ENCODE measurements at regions not wholly inside any gene's neighbourhood (a gene's known extent, or its start where the extent isn't known, plus 50 kb on each side); places are given as distances from the start of the nearest gene placed in this dataset.

- no peak overlapping the region for H3K27ac ChIP-seq (ENCODE audit: low read depth in 1 of 2, low read length in 2 of 2)
- no peaks in the 10 kb centered on the region for H3K36me3 ChIP-seq (ENCODE audit: control insufficient read depth in 4 of 4, insufficient read depth in 3 of 4, low read depth in 1 of 4, low read length in 3 of 4)
- H3K4me1 ChIP-seq (ENCODE audit: control insufficient read depth in 4 of 4, insufficient read depth in 4 of 4, low read length in 3 of 4) = no peaks in the 10 kb centered on the region
- DNase-seq (ENCODE audit: low spot score) = no peak
- H3K9ac ChIP-seq (ENCODE audit: low read depth in 1 of 2, low read length in 2 of 2) = no peak overlapping the region
- no peak overlapping the region for H3K4me3 ChIP-seq (ENCODE audit: low read depth in 1 of 3, low read length in 3 of 3)
- no peaks in the 10 kb centered on the region for H3K27me3 ChIP-seq (ENCODE audit: control insufficient read depth in 4 of 4, insufficient read depth in 4 of 4, low read length in 3 of 4)
- no peak for TF ChIP-seq YY1 (IDR thresholded peaks at IDR 0.05)
- TF ChIP-seq JUND (IDR thresholded peaks at IDR 0.05) = no peak
- no peak for TF ChIP-seq REST (IDR thresholded peaks at IDR 0.05)
- no peak for TF ChIP-seq RAD21 (IDR thresholded peaks at IDR 0.05)
- TF ChIP-seq SP1 (IDR thresholded peaks at IDR 0.05) = no peak
- no peak for TF ChIP-seq EGR1 (IDR thresholded peaks at IDR 0.05; ENCODE audit: low read depth in 2 of 2)
- TF ChIP-seq NR2F2 (IDR thresholded peaks at IDR 0.05) = no peak
- TF ChIP-seq MAX (IDR thresholded peaks at IDR 0.05) = no peak
- no peak for TF ChIP-seq TAF1 (conservative IDR thresholded peaks at IDR 0.05)
- H3K9me3 ChIP-seq (ENCODE audit: control insufficient read depth in 4 of 4, low read length in 3 of 4) = peaks cover 0 to 6% (median 2%) of the 10 kb centered on the region in 4 donors
Observed at GRCh38 chr7:155162422-155162821, 92.3 kb downstream of the HTR5A start.

- Histone ChIP-seq H3K27me3 (ENCODE audit: control insufficient read depth in 4 of 4, insufficient read depth in 4 of 4, low read length in 3 of 4) (no peaks in the 10 kb centered on the region), H3K36me3 (ENCODE audit: control insufficient read depth in 4 of 4, insufficient read depth in 3 of 4, low read depth in 1 of 4, low read length in 3 of 4) (no peaks in the 10 kb centered on the region), H3K4me1 (ENCODE audit: control insufficient read depth in 4 of 4, insufficient read depth in 4 of 4, low read length in 3 of 4) (no peaks in the 10 kb centered on the region), H3K27ac (ENCODE audit: low read depth in 1 of 2, low read length in 2 of 2) (no peak overlapping the region), H3K4me3 (ENCODE audit: low read depth in 1 of 3, low read length in 3 of 3) (no peak overlapping the region), H3K9me3 (ENCODE audit: control insufficient read depth in 4 of 4, low read length in 3 of 4) (peaks cover 0 to 1% (median 0%) of the 10 kb centered on the region in 4 donors), H3K9ac (ENCODE audit: low read depth in 1 of 2, low read length in 2 of 2) (no peak overlapping the region)
- 73% methylated on average over 7 of the region's 7 CpGs for WGBS
- TF ChIP-seq FOXA1 (IDR thresholded peaks at IDR 0.05) = no peak
- TF ChIP-seq ATF3 (IDR thresholded peaks at IDR 0.05) = no peak
- TF ChIP-seq GABPA (IDR thresholded peaks at IDR 0.05 in 1 of 2, conservative IDR thresholded peaks at IDR 0.05 in 1 of 2) = no peak
- TF ChIP-seq HNF4G (IDR thresholded peaks at IDR 0.05) = no peak
- no peak for TF ChIP-seq EGR1 (IDR thresholded peaks at IDR 0.05; ENCODE audit: low read depth in 2 of 2)
- no peak for TF ChIP-seq CTCF (IDR thresholded peaks at IDR 0.05; ENCODE audit: low read depth, low read length, missing input control)
- TF ChIP-seq MAX (IDR thresholded peaks at IDR 0.05) = no peak
- TF ChIP-seq YY1 (IDR thresholded peaks at IDR 0.05) = no peak
- no peak for TF ChIP-seq TAF1 (conservative IDR thresholded peaks at IDR 0.05)
- no peak for TF ChIP-seq RAD21 (IDR thresholded peaks at IDR 0.05)
- TF ChIP-seq REST (IDR thresholded peaks at IDR 0.05) = no peak
- no peak for TF ChIP-seq FOXA2 (IDR thresholded peaks at IDR 0.05)
- no peak for TF ChIP-seq HNF4A (conservative IDR thresholded peaks at IDR 0.05)
- no peak for TF ChIP-seq NR2F2 (IDR thresholded peaks at IDR 0.05)
- no peak for TF ChIP-seq ZBTB33 (IDR thresholded peaks at IDR 0.05)
- TF ChIP-seq JUND (IDR thresholded peaks at IDR 0.05) = no peak
- no peak for TF ChIP-seq SP1 (IDR thresholded peaks at IDR 0.05)
- DNase-seq (ENCODE audit: low spot score) = peak; percentile 19
Observed at GRCh38 chr7:155163696-155164095, 93.6 kb downstream of the HTR5A start.
